ENCODE measurements at regions not wholly inside any gene's neighbourhood (a gene's known extent, or its start where the extent isn't known, plus 50 kb on each side); places are given as distances from the start of the nearest gene placed in this dataset.

DNA sequence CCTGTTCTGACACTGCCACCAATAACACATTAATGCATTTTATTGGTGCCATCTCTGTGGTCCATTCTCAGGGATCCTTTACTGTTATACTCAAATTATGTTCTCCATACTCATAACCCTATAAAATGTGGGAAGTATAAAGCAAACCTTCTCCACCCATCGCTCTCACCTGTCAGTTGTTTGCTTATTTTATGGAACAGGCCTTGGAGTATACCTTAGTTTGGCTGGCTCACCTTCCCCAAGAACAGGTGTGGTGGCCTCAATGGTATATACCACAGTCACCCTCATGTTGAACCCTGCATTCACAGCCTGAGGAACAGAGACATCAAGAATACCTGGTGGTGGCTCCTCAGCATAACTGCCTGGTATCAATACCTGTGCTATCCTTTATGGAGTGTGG is 308.4 kb upstream of the STXBP6 start:
- Mint-ChIP-seq H3K27me3 (ENCODE audit: low read depth) (no peaks in the 10 kb centered on the region), H3K4me3 (no peak overlapping the region), H3K36me3 (ENCODE audit: insufficient read depth in 1 of 3, low read depth in 3 of 3) (peaks cover 0 to 21% (median 0%) of the 10 kb centered on the region in 3 experiments; a peak in 2 of 7 replicates), H3K9me3 (peaks cover 2 to 60% of the 10 kb centered on the region in 2 experiments; a peak in 3 of 5 replicates), H3K27ac (no peak overlapping the region), H3K4me1 (no peaks in the 10 kb centered on the region)
- H3K4ac ChIP-seq (ENCODE audit: low read depth, low read length), result no peak overlapping the region
- no peak overlapping the region for H2BK15ac ChIP-seq (ENCODE audit: low read depth, low read length)
- no peaks in the 10 kb centered on the region for H3K79me1 ChIP-seq (ENCODE audit: insufficient read depth, low read depth, low read length, poor library complexity, severe bottlenecking)
- no peak overlapping the region for H2AFZ ChIP-seq (ENCODE audit: low read length)
- TF ChIP-seq, protein P1, sequence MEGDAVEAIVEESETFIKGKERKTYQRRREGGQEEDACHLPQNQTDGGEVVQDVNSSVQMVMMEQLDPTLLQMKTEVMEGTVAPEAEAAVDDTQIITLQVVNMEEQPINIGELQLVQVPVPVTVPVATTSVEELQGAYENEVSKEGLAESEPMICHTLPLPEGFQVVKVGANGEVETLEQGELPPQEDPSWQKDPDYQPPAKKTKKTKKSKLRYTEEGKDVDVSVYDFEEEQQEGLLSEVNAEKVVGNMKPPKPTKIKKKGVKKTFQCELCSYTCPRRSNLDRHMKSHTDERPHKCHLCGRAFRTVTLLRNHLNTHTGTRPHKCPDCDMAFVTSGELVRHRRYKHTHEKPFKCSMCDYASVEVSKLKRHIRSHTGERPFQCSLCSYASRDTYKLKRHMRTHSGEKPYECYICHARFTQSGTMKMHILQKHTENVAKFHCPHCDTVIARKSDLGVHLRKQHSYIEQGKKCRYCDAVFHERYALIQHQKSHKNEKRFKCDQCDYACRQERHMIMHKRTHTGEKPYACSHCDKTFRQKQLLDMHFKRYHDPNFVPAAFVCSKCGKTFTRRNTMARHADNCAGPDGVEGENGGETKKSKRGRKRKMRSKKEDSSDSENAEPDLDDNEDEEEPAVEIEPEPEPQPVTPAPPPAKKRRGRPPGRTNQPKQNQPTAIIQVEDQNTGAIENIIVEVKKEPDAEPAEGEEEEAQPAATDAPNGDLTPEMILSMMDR (conservative IDR thresholded peaks at IDR 0.05), result no peak
- no peak overlapping the region for H2BK20ac ChIP-seq (ENCODE audit: low read depth, low read length, poor library complexity, severe bottlenecking)
- no peaks in the 10 kb centered on the region for H3K79me2 ChIP-seq (ENCODE audit: insufficient read depth, low read length)
- WGBS (ENCODE audit: extremely low coverage, insufficient read length, low lambda C conversion rate), result no CpG with 5 or more reads among the region's 1 CpG
- no peak overlapping the region for H2BK5ac ChIP-seq (ENCODE audit: insufficient read length, low read length)
- no peak overlapping the region for H3K18ac ChIP-seq (ENCODE audit: insufficient read length, low read depth, low read length)
- H3K56ac ChIP-seq (ENCODE audit: insufficient read length, low read depth, low read length), result no peak overlapping the region
- H3K4me1 ChIP-seq (ENCODE audit: insufficient read depth, low read length), result no peaks in the 10 kb centered on the region
- H3K4me2 ChIP-seq (ENCODE audit: insufficient read depth, insufficient read length, low read length), result no peak overlapping the region
- H3K27me3 ChIP-seq (ENCODE audit: insufficient read depth, low read length), result no peaks in the 10 kb centered on the region
- no peak overlapping the region for H4K5ac ChIP-seq (ENCODE audit: insufficient read length, low read depth, low read length)
- H3K14ac ChIP-seq (ENCODE audit: insufficient read depth, low read length), result no peak overlapping the region
- H3K9me3 ChIP-seq (ENCODE audit: control insufficient read depth, low read depth, low read length), result no peaks in the 10 kb centered on the region
- no peaks in the 10 kb centered on the region for H3K23me2 ChIP-seq (ENCODE audit: insufficient read length, low read depth, low read length, poor library complexity, severe bottlenecking)
- no peak for DNase-seq
- no peak overlapping the region for H3K23ac ChIP-seq (ENCODE audit: insufficient read length, low read depth, low read length)
- H2BK12ac ChIP-seq (ENCODE audit: insufficient read length, low read depth, low read length), result no peak overlapping the region
- H2AK5ac ChIP-seq (ENCODE audit: insufficient read length, low read length), result no peak overlapping the region
- no peak overlapping the region for H2BK120ac ChIP-seq (ENCODE audit: low read depth, low read length, poor library complexity, severe bottlenecking)
- H3T11ph ChIP-seq (ENCODE audit: low read length), result no peak overlapping the region
- no peaks in the 10 kb centered on the region for H4K20me1 ChIP-seq (ENCODE audit: control insufficient read depth, insufficient read depth, insufficient read length)
- no peak overlapping the region for H3K27ac ChIP-seq (ENCODE audit: insufficient read length, low read depth, low read length)
- H4K8ac ChIP-seq (replicated peaks; ENCODE audit: insufficient read length, low read depth, low read length), result no peak overlapping the region
- no peak overlapping the region for H3K9ac ChIP-seq (ENCODE audit: extremely low read depth, insufficient read length, low read length)
- H4K91ac ChIP-seq (ENCODE audit: insufficient read length, low read depth, low read length), result no peak overlapping the region
